ENCODE measurements at regions not wholly inside any gene's neighbourhood (a gene's known extent, or its start where the extent isn't known, plus 50 kb on each side); places are given as distances from the start of the nearest gene placed in this dataset.

DNA sequence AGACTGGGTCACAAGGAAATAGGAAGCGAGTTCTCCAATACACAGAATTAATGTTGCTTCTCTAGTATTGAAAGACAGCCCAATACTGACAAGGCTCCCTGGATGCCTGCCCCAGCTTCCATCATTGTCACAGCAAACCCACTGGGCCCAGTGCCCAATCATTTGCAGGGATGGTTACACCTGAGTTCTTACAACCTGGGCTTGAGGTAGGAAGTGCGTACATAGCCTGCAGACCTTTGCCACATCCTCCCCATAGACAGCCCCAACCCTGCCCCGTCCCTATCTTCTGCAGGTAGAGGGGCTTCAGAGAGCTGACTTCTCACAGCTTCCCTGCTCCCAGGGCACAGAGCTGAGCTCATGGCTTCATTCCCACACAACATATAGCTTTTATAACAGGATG, 108.1 kb upstream of the UBL3 start:
- H3K9me3 ChIP-seq (ENCODE audit: control insufficient read depth in 4 of 4, low read length in 3 of 4), result no peaks in the 10 kb centered on the region
- H3K27ac ChIP-seq (ENCODE audit: low read depth in 1 of 2, low read length in 2 of 2), result no peak overlapping the region
- no peaks in the 10 kb centered on the region for H3K27me3 ChIP-seq (ENCODE audit: control insufficient read depth in 4 of 4, insufficient read depth in 4 of 4, low read length in 3 of 4)
- H3K4me1 ChIP-seq (ENCODE audit: control insufficient read depth in 4 of 4, insufficient read depth in 4 of 4, low read length in 3 of 4), result peaks cover 0 to 8% (median 4%) of the 10 kb centered on the region in 4 donors
- H3K9ac ChIP-seq (ENCODE audit: low read depth in 1 of 2, low read length in 2 of 2), result no peak overlapping the region
- no peak overlapping the region for H3K4me3 ChIP-seq (ENCODE audit: low read depth in 1 of 3, low read length in 3 of 3)
- no peaks in the 10 kb centered on the region for H3K36me3 ChIP-seq (ENCODE audit: control insufficient read depth in 4 of 4, insufficient read depth in 3 of 4, low read depth in 1 of 4, low read length in 3 of 4)
- TF ChIP-seq FOXA1 (IDR thresholded peaks at IDR 0.05) (no peak), FOXA2 (IDR thresholded peaks at IDR 0.05) (no peak), YY1 (IDR thresholded peaks at IDR 0.05) (no peak), HNF4G (IDR thresholded peaks at IDR 0.05) (no peak), HNF4A (conservative IDR thresholded peaks at IDR 0.05) (no peak), EGR1 (IDR thresholded peaks at IDR 0.05; ENCODE audit: low read depth in 2 of 2) (no peak), RAD21 (IDR thresholded peaks at IDR 0.05) (no peak), JUND (IDR thresholded peaks at IDR 0.05) (no peak), GABPA (IDR thresholded peaks at IDR 0.05 in 1 of 2, conservative IDR thresholded peaks at IDR 0.05 in 1 of 2) (no peak), NR2F2 (IDR thresholded peaks at IDR 0.05) (no peak), SP1 (IDR thresholded peaks at IDR 0.05) (no peak), TAF1 (conservative IDR thresholded peaks at IDR 0.05) (no peak), RXRA (IDR thresholded peaks at IDR 0.05) (no peak), MAX (IDR thresholded peaks at IDR 0.05) (no peak)
- TF ChIP-seq, protein P1, sequence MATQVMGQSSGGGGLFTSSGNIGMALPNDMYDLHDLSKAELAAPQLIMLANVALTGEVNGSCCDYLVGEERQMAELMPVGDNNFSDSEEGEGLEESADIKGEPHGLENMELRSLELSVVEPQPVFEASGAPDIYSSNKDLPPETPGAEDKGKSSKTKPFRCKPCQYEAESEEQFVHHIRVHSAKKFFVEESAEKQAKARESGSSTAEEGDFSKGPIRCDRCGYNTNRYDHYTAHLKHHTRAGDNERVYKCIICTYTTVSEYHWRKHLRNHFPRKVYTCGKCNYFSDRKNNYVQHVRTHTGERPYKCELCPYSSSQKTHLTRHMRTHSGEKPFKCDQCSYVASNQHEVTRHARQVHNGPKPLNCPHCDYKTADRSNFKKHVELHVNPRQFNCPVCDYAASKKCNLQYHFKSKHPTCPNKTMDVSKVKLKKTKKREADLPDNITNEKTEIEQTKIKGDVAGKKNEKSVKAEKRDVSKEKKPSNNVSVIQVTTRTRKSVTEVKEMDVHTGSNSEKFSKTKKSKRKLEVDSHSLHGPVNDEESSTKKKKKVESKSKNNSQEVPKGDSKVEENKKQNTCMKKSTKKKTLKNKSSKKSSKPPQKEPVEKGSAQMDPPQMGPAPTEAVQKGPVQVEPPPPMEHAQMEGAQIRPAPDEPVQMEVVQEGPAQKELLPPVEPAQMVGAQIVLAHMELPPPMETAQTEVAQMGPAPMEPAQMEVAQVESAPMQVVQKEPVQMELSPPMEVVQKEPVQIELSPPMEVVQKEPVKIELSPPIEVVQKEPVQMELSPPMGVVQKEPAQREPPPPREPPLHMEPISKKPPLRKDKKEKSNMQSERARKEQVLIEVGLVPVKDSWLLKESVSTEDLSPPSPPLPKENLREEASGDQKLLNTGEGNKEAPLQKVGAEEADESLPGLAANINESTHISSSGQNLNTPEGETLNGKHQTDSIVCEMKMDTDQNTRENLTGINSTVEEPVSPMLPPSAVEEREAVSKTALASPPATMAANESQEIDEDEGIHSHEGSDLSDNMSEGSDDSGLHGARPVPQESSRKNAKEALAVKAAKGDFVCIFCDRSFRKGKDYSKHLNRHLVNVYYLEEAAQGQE (IDR thresholded peaks at IDR 0.05), result no peak
- TF ChIP-seq, protein P2, sequence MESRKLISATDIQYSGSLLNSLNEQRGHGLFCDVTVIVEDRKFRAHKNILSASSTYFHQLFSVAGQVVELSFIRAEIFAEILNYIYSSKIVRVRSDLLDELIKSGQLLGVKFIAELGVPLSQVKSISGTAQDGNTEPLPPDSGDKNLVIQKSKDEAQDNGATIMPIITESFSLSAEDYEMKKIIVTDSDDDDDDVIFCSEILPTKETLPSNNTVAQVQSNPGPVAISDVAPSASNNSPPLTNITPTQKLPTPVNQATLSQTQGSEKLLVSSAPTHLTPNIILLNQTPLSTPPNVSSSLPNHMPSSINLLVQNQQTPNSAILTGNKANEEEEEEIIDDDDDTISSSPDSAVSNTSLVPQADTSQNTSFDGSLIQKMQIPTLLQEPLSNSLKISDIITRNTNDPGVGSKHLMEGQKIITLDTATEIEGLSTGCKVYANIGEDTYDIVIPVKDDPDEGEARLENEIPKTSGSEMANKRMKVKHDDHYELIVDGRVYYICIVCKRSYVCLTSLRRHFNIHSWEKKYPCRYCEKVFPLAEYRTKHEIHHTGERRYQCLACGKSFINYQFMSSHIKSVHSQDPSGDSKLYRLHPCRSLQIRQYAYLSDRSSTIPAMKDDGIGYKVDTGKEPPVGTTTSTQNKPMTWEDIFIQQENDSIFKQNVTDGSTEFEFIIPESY (IDR thresholded peaks at IDR 0.05), result no peak
- TF ChIP-seq, protein P3, sequence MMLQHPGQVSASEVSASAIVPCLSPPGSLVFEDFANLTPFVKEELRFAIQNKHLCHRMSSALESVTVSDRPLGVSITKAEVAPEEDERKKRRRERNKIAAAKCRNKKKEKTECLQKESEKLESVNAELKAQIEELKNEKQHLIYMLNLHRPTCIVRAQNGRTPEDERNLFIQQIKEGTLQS (IDR thresholded peaks at IDR 0.05), result no peak
- TF ChIP-seq, protein P4, sequence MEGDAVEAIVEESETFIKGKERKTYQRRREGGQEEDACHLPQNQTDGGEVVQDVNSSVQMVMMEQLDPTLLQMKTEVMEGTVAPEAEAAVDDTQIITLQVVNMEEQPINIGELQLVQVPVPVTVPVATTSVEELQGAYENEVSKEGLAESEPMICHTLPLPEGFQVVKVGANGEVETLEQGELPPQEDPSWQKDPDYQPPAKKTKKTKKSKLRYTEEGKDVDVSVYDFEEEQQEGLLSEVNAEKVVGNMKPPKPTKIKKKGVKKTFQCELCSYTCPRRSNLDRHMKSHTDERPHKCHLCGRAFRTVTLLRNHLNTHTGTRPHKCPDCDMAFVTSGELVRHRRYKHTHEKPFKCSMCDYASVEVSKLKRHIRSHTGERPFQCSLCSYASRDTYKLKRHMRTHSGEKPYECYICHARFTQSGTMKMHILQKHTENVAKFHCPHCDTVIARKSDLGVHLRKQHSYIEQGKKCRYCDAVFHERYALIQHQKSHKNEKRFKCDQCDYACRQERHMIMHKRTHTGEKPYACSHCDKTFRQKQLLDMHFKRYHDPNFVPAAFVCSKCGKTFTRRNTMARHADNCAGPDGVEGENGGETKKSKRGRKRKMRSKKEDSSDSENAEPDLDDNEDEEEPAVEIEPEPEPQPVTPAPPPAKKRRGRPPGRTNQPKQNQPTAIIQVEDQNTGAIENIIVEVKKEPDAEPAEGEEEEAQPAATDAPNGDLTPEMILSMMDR (IDR thresholded peaks at IDR 0.05; ENCODE audit: low read depth, low read length, missing input control), result no peak
- WGBS, result 95% methylated on average over 3 of the region's 3 CpGs
- DNase-seq (ENCODE audit: low spot score), result no peak

Measured in liver (tissue), 8 donors.